ENCODE measurements at regions not wholly inside any gene's neighbourhood (a gene's known extent, or its start where the extent isn't known, plus 50 kb on each side); places are given as distances from the start of the nearest gene placed in this dataset.
"Not testable (repeated sequence)": the region's sequence is repeated elsewhere in the genome, so short reads cannot be mapped to it uniquely, and the experiment has no call there.

DNA sequence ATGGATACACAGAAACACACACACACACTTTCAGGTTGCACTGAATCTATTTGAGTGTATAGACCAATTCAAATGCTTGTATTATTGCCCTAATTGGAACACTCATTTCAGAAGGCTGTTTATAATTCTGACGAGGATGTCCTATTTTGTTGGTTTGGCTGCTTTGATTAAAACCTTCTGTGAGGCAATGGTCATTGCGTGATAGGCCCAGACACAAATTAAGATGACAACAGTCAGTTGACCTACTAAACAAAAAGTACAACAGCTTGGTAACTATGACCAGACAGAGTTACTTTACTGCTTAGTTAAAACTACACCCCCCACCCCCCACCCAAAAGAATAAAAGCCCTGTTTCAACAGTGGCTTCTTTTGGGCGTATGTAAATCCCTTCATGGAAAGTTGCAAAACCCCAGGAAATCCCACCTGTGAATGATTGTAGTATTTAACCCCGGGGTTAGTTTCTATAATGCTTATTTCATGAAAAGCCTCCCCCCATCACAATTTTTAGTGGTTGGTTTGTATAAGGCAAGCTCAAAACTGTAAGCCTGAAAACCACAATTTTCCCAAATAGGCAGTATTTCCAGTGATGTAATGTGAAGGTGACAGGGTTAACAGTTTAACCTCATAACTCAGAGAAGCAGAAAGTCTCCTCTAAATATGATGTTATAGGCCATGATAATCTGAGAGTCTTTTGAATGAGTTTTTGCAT is 340.8 kb downstream of the FGF10 start:
- DNase-seq (ENCODE audit: low read depth): no peak

DNA sequence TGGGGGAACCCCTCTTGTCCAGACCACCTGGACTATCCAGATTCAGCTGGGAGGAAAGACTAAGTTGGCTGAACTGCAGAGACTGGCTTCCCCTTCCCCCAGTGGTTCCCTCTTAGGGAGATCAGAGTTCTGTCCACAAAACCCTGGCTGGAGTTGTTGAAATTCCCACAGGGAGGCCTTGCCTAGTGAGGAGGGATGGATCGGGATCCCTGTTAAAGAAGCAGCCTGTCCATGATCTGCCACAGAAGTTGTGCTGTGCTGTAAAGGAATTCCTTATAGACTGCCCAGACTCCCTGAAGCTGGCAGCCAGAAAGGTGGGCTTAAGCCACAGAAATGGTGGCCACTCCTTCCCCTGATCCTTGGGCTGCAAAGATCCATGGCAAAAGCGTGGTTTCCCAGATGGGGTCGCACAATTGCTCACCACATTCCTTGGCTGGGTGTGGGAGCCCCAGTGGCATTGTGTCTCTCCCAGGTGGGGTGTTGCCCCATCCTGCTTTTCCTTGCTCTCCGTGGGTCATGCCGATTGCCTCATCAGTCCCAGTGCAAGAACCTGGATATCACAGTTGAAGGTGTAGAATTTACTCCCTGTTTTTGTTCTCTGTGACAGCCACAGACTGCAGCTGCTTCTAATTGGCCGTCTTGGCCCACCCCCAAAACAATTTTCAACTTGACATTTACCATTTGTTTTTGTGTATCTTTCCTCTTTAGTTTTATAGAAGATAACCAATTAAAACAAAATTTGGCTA is 342.4 kb downstream of the FGF10 start:
- DNase-seq (ENCODE audit: low read depth): no peak

DNA sequence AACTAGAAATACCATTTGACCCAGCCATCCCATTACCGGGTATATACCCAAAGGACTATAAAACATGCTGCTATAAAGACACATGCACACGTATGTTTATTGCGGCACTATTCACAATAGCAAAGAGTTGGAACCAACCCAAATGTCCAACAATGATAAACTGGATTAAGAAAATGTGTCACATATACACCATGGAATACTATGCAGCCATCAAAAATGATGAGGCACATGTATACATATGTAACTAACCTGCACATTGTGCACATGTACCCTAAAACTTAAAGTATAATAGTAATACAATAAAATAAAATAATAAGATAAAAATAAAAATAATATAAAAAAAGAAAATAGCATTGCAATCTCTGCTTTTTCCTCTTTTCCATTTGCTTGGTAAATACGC is 344.7 kb downstream of the FGF10 start:
- DNase-seq (ENCODE audit: low read depth): not testable (repeated sequence)

DNA sequence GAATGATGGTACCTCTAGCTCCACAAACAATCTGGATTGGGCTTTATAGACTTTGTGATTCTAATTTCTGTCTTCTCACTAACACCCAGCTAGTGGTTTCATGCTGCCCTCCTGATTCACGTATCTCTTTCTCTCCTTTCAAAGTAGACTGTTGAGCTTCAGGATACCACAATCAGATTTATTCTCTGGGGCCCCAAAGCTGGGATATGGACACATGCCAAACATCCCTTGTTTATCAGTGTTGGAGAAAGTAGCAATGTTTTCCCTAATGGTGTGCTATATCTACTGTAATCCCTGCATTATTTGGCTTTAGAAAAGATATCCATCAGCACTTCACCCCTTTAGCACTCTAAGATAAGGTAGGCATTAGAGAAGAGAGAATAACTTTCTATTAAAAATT is 361.0 kb downstream of the FGF10 start:
- DNase-seq (ENCODE audit: low read depth): no peak

DNA sequence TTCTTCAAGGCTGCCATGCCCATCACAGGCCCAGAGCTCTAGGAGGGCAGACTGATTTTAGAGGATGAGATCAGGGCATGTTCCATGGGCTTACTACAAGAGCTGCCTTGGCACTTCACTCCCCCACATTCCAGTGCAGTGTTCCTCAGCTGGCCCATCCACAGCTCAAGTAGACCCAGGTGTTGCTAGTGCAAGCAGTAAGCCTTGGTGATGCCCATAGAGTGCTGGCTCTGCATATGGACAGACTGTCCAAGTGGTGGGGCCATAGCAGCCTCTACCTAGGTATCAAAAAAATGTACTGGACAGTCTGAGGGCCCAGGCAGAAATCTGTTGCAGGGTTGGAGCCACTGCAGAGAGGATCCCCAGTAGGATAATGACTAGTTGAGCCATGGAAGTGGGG is 366.6 kb downstream of the FGF10 start:
- DNase-seq (ENCODE audit: low read depth): no peak

DNA sequence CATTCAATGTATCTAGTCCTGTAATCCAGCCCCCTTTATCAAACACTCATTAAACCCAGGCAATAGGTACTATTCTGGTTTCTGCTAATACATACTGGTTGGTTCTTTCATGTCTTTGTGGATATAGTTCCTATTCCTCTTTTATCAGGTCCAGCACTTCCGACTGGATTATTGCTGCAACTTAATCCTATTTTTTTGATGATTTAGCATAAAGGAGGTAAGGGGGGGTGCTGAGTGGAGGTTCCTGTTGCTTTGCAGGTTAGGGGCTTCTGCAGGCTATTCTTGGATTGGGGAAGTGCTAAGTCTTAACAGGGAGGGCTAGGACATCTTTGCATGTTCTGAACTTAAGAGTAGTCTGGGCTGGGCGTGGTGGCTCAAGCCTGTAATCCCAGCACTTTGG is 377.7 kb downstream of the FGF10 start:
- no peak for DNase-seq (ENCODE audit: low read depth)

DNA sequence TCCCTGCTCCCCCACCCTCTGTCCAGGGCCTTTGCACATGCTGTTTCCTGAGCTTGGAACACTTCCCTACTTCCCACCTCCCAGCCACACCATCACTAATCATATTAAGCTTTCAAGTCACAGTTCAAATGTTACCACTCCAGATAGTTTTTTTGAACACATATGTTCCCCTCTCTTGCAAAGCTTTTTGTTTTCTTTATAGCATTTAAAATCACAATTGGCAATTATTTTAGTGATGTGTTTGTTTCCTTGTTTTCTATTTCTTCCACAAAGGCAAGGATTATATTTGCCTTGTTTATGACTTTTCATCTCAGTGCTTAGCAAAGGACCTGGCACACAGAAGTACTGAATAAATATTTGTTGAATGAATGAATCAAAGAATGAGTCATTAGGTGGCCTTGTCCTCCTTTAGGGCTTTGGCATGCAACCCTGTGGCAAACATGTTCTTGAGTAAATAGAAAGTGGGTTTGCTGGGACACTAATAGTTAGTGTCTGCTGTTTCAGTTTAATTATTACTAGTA is 386.8 kb downstream of the FGF10 start:
- peak; percentile 66 for DNase-seq (ENCODE audit: low read depth)

DNA sequence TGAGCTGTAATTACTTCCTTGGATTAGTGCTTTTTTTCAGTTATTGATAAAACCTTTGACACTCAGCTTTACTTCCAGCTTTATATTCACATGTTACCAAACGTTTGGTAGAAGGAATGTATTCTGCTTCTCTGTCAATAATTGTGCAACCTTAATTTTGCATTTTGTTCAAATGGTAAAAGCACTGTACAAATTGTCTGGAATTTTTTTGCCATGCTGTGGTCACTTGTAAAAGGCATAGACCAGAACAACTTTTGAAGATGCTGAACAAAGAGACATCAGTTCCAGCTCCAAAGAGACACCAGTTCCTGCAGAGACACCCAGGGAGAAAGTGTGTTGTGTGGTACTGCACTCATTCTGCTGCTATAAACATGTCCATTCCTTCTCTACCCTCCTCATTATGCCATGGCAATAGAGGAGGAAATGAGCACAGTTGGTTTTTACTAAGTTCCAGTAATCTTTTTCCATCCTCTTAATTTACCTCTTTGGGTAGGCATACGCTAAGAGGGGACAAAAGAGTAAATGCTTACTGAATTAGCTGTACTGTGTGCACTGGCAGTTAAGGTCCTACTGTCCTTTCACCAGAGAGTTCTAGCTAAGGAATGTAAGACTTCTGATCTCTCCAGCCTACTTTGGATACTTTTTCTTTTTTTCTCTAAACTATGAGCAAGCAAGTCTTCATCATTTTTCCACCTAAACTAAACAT is 387.4 kb downstream of the FGF10 start:
- DNase-seq (ENCODE audit: low read depth): no peak

DNA sequence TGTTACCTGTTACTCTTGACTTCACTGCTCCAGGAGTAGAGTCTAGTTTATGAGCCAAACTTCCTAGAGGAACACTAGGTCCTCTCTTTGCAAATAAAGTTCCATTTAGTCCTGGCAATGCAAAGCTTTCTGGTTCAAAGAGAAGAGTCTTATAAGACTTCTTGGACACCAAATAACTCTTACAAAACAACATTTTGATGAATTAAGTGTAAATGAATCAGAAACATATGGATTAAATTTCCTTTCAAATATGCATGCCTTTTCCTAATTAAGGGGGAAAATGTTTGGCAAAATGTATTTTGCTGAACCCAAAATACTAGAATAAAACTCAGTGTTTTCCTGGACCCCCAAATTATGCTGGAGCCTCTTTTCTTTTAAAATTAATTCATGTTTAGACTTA is 388.0 kb downstream of the FGF10 start:
- DNase-seq (ENCODE audit: low read depth): no peak

DNA sequence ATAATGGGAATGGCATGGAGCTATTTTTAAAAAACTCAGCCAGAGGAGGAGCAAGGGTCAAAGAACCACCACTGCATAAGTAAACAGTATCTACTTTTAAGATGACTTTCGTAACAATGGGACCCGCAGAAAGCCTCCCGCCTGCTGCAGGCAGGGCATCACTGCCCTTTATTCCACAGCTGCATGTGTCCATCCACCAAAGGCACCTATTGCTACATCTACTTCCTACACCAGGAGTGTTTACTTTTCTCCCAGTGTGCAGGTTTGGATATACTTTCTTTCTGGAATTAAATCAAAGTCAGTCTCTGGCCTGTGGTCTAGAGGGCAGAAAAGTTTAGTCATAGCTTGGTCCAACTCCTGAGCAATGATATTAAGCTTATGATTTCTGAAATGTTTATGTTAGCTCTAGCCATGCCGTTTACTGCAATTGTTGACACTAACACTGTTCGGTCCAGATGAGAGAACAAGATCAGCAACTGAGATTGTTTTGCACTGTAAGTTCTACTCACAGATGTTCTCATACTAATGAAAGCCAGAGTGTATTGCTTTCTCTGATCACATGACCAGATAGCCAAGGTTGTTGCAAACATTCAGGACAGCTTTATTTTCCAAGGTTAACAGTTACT is 391.5 kb downstream of the FGF10 start:
- DNase-seq (ENCODE audit: low read depth): peak; percentile 67

DNA sequence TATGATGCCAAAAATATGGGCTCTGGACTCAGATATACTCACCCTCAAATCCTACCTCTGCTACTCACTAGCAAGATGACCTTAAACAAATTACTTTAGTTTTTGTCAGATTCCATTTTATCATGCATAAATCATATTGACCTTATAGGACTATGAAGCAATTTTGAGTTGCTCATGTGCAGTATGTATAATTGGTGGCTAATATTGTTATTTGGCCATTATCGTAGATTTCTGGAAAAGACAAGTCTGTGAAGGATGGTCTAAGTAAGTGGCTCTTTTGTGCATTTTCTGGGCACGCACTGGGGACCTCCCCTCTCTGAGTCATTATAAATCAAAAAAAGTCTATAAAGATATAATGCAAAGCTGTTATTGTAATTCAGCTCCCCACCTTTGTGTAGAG is 393.0 kb downstream of the FGF10 start:
- DNase-seq (ENCODE audit: low read depth): no peak

DNA sequence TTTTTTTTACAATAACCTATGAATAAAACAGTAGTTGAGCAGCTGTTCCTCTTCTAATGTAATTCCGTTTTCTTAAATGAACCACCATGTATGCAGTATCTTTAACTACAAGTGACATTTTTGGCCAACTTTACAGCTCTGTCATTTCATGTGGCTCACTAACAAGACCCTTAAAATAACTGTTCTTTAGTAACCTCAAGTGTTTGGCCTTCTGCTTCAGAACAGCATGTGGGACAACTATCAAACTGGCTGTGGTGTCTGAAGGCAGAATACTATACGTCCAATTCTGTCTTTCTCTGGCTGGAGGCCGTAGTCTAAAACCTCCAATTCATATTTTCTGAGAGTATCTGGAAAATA is 391.4 kb downstream of the NNT start:
- no peak for DNase-seq (ENCODE audit: low read depth)

DNA sequence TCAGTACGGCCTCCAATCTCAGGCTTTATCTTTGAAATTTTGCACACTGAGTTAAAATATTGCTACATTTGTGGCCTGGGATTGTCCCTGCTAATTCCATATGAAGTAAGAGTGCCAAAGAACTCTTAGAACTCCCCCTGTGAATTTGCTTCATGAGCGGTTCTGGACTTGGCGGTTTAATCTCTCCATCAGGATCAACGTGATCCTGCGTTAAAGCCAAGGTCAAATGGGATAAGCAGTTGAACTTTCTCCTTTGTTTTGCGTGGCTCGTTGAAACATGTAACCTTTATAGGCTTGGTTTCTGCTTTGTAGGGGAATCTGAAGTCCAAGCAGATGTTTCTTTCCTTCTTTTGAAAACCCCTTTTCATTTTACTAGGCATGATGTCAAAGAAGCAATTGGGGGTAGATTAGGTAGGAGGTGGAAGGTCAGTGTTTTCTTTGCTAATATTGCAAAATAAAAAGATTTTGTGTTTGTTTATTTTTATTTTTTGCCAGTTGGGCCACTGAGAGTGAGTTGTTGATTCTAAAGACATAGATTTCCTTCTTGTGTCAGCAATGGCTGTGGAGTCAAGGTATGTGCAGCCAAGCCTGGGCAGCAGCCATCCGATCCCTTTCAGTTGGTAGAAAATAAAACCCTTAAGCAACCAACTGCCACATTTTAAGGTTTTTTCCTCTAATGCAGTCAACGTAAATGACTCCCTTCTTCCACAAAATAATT is 390.8 kb downstream of the NNT start:
- no peak for DNase-seq (ENCODE audit: low read depth)

DNA sequence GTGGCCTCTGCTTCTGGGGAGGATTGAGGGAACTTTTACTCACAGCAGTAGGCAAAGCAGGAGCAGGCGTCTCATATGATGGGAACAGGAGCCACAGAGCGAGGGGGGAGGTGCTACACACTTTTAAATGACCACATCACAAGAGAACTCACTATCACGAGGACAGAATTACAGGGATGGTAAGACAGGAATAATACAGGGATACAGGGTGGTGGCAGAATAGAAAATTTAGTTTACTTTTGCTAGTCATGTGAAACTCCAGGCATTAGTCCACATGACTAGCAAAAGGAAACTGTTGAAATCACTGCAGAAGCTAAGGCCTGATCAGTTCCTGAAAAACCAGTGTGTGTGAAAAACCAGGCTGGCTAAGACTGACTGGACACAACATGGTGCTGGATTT is 382.4 kb downstream of the NNT start:
- peak; percentile 61 for DNase-seq (ENCODE audit: low read depth)

DNA sequence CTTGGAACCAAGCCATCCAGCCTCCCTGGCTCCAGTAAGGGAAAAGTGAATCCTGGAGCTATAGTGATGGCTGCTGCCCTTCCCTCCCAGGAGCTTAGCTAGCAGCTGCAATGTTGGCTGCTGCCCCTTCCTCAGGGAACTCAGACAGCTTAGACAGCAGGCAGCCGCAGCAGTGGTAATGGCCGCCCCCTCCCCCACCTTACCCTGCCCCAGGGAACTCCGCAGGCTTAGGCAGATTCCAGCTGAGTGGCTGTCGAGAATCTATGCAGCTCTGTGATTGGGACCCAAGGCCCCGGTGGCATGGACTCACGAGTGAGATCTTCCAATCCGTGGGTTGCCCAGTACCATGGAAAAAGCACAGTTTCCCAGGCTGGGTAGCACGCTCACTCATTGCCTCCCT is 378.6 kb downstream of the NNT start:
- DNase-seq (ENCODE audit: low read depth): no peak

DNA sequence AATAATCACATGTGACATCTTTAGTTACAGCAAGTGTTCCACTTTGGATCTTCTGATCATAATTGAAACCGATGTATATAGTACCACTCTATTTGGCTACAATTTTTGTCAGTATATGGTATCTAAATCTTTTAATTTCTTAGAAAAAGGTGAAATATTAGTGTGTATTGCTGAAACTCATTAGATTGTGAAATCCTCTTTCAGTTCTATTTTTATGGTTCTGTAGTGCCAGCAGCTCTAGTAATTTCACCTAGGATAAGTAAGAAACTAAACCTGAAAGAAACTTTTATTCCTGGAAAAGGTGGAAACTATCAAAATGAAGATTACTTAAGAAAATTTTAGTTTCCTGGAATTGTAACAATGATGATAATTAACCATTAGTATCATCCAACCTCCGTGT is 370.9 kb downstream of the NNT start:
- DNase-seq (ENCODE audit: low read depth): no peak

DNA sequence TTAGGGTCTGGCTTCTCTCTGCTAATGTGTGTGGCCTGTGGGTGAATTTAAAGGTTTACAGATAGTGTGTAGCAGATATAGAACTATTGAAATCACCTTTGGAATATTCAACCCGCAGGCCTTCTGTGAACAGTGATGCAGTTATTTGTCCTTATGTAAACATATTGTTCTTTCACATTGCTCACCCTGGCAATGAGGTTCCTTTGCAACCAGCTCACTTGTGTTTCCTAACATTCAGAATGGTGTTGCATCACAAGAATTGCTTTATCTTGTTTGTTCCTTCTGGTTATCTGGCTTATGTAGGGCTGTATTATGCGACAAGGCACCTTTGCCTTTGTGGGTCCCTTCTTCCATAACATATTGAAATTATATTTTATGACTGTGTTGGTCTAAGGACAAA is 370.3 kb downstream of the NNT start:
- peak; percentile 42 for DNase-seq (ENCODE audit: low read depth)

DNA sequence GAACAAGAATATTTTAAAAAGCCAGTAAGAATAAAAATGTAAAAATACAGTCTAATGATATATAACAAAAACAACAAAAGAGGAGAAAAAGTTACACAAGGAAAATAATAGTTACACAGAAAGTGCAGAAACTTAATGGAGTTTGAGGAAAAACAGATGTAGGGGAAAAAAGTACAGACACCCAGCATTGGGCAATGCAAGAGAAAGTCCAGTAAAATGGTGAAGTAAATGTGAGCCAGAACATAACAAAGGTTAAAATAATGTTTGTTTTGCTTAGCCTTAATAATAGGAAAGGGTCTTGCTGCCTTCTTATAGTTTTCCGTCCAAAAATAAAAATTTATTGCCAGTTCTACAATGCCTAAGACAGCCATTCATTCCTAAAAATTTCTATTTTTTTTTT is 364.2 kb downstream of the NNT start:
- DNase-seq (ENCODE audit: low read depth): no peak

DNA sequence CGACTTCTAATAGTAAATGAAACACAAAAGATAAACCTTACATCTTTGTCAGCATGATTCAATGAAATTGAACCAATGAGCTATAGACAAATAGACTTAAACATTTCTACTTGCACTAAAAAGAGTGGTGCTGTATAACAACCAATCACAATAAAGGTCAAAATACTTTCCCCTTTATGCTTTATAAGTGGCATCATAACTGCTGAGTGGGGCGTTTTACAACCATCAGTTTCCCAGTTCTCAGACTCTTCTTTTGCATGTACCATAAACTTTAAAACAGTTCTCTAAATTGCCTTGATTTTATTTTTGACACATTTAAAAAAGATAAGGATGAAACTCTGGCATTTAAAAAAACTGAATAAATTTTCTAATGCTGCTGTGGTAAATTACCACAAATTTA is 356.2 kb downstream of the NNT start:
- DNase-seq (ENCODE audit: low read depth): no peak

DNA sequence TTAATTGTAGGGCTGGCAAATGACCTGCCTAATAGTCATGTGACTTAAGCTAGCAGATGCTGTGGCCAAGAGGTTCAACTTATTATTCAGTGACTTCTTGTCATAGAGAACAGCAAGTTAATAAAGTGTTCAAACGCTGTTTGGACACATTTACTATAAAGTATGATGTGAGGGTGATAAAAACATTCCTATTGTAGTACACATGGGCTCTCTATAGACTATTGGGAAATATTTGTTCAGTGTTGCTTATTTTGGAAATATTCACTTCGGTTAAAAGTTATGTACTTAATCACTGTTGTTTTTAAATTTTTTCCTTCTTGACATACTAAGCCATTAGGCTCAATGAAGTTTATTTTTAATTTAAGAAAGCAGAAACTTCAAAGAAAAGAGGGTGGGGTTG is 345.0 kb downstream of the NNT start:
- peak; percentile 61 for DNase-seq (ENCODE audit: low read depth)

DNA sequence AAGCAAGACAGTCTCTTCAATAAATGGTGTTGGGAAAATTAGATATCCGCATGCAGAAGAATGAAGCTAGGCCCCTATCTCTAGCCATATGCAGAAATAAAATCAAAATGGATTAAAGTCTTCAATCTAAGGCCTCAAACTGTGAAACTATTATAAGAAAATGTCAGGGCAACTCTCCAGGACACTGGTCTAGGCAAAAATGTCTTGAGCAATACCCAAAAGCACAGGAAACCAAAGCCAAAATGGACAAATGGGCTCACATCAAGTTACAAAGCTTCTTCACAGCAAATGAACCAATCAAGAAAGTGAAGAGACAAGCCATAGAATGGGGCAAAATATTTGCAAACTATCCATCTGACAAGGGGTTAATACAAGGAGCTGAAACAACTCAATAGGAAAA is 338.8 kb downstream of the NNT start:
- peak; percentile 37 for DNase-seq (ENCODE audit: low read depth)

DNA sequence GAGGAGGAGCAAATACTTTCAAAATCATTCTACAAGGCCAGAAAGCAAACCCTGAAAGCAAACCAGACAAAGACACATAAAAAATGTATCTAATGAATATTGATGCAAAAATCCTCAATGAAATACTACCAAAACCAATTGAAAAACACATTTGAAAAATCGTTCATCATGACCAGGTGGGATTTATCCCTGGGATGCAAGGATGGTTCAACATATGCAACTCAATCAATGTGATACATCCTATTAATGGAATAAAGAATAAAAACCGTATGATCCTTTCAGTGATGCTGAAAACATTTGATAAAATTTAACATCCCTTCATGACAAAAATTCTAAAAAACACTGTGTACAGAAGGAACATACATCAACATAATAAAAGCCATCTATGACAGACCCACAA is 337.6 kb downstream of the NNT start:
- DNase-seq (ENCODE audit: low read depth): no peak
